Stomach (tissue), 4 donors: ENCODE measurements at regions not wholly inside any gene's neighbourhood (a gene's known extent, or its start where the extent isn't known, plus 50 kb on each side); places are given as distances from the start of the nearest gene placed in this dataset.

Experiments used
- EP300 ChIP-seq: sonication (generic); formaldehyde crosslinking; IDR thresholded peaks from one replicate; pipeline ENCODE4 v1.6.1; 2017; ENCODE audit warnings: antibody characterized with exemption
- TF ChIP-seq, protein P1 (sequence below), 7 experiments: fragments of 450-650 bp in 4 of 7; fragments of 200-600 bp in 3 of 7; sonication (generic) in 3 of 7; IDR thresholded peaks; one replicate each; pipeline ENCODE4 v1.5.1; 2016 to 2019; ENCODE audit warnings: antibody characterized with exemption in 7 of 7, control low read depth in 2 of 7, mild to moderate bottlenecking in 1 of 7

DNA sequence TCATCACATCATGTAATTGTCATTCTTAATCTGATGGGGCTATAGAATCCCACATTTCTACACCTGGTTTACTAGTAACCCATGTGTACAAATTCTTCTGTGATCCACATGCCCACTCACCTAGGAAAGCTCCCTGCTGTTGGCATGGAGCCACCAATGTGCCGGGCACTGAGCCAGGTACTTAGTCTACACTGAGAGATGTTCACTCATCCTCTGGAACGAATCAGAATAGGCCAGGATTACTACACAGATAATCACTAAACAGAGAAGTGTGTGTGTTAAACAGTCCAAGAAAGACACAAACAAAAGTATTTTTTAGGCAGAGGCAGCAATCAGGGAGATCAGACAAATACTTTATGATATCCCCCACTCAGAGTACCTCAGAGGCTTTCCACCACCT lies 193.2 kb upstream of the VGLL2 start:
- TF ChIP-seq, protein P1, sequence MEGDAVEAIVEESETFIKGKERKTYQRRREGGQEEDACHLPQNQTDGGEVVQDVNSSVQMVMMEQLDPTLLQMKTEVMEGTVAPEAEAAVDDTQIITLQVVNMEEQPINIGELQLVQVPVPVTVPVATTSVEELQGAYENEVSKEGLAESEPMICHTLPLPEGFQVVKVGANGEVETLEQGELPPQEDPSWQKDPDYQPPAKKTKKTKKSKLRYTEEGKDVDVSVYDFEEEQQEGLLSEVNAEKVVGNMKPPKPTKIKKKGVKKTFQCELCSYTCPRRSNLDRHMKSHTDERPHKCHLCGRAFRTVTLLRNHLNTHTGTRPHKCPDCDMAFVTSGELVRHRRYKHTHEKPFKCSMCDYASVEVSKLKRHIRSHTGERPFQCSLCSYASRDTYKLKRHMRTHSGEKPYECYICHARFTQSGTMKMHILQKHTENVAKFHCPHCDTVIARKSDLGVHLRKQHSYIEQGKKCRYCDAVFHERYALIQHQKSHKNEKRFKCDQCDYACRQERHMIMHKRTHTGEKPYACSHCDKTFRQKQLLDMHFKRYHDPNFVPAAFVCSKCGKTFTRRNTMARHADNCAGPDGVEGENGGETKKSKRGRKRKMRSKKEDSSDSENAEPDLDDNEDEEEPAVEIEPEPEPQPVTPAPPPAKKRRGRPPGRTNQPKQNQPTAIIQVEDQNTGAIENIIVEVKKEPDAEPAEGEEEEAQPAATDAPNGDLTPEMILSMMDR (IDR thresholded peaks at IDR 0.05) = no peak
- TF ChIP-seq EP300 = no peak
